ENCODE measurements at regions not wholly inside any gene's neighbourhood (a gene's known extent, or its start where the extent isn't known, plus 50 kb on each side); places are given as distances from the start of the nearest gene placed in this dataset.

- DNase-seq: no peak
Measured at GRCh38 chr14:34238610-34239009, 223.4 kb downstream of the SPTSSA start.

GRCh38 chr14:34237677-34238076 lies 224.4 kb downstream of the SPTSSA start:
- DNase-seq: no peak

- no peak for DNase-seq
Measured at GRCh38 chr14:34237081-34237480, 225.0 kb downstream of the SPTSSA start.

GRCh38 chr14:34235643-34236300 lies 226.3 kb downstream of the SPTSSA start:
- DNase-seq: no peak

- no peak for DNase-seq
Measured at GRCh38 chr14:34234258-34234657, 227.8 kb downstream of the SPTSSA start.

GRCh38 chr14:34233619-34234018 lies 228.4 kb downstream of the SPTSSA start:
- DNase-seq: no peak

GRCh38 chr14:34232790-34233189 lies 229.2 kb downstream of the SPTSSA start:
- no peak for DNase-seq

GRCh38 chr14:34231626-34232025 lies 230.4 kb downstream of the SPTSSA start:
- no peak for DNase-seq

GRCh38 chr14:34229140-34229539 lies 232.9 kb downstream of the SPTSSA start:
- DNase-seq: no peak

- DNase-seq: no peak
Measured at GRCh38 chr14:34228650-34228976, 233.4 kb downstream of the SPTSSA start.

GRCh38 chr14:34227834-34228649 lies 234.0 kb downstream of the SPTSSA start:
- peak; percentile 18 for DNase-seq

GRCh38 chr14:34224221-34224620 lies 237.8 kb downstream of the SPTSSA start:
- DNase-seq: no peak

- DNase-seq: no peak
Measured at GRCh38 chr14:34223373-34224148, 238.5 kb downstream of the SPTSSA start.

- DNase-seq: no peak
Measured at GRCh38 chr14:34222867-34223266, 239.2 kb downstream of the SPTSSA start.

- no peak for DNase-seq
Measured at GRCh38 chr14:34222122-34222521, 239.9 kb downstream of the SPTSSA start.

GRCh38 chr14:34220921-34221320 lies 241.1 kb downstream of the SPTSSA start:
- no peak for DNase-seq

- DNase-seq: no peak
Measured at GRCh38 chr14:34220378-34220706, 241.7 kb downstream of the SPTSSA start.

GRCh38 chr14:34219661-34220377 lies 242.2 kb downstream of the SPTSSA start:
- no peak for DNase-seq

GRCh38 chr14:34218881-34219280 lies 243.2 kb downstream of the SPTSSA start:
- DNase-seq: no peak

- no peak for DNase-seq
Measured at GRCh38 chr14:34214961-34215360, 247.1 kb downstream of the SPTSSA start.

GRCh38 chr14:34213332-34213731 lies 248.7 kb downstream of the SPTSSA start:
- DNase-seq: no peak

- no peak for DNase-seq
Measured at GRCh38 chr14:34212172-34212929, 249.7 kb downstream of the SPTSSA start.

GRCh38 chr14:34211732-34212131 lies 250.3 kb downstream of the SPTSSA start:
- DNase-seq: no peak

All from T1000 (cell line).